Ovary (tissue), 3 donors: ENCODE measurements at regions not wholly inside any gene's neighbourhood (a gene's known extent, or its start where the extent isn't known, plus 50 kb on each side); places are given as distances from the start of the nearest gene placed in this dataset.

ENCODE experiments used
- CTCF ChIP-seq, 3 donors: fragments of 450-650 bp in 2 of 3; fragments of 200-600 bp in 1 of 3; IDR thresholded peaks; one replicate each; pipeline versions ENCODE4 v1.5.1 to v1.8.0; 2016 to 2022; ENCODE audit warnings: antibody characterized with exemption in 3 of 3, mild to moderate bottlenecking in 1 of 3
- EP300 ChIP-seq: sonication (generic); formaldehyde crosslinking; IDR thresholded peaks from one replicate; pipeline ENCODE4 v1.6.1; 2017; ENCODE audit warnings: antibody characterized with exemption
- POLR2A ChIP-seq: fragments of 450-650 bp; IDR thresholded peaks from one replicate; pipeline ENCODE4 v1.6.1; 2017; ENCODE audit warnings: antibody characterized with exemption, mild to moderate bottlenecking, moderate library complexity
- donor health status: DM: no; HTN: no; CAD: no.

GRCh38 chr1:232186931-232187330 lies 443.0 kb downstream of the SIPA1L2 start:
- TF ChIP-seq CTCF (IDR thresholded peaks at IDR 0.05): no peak
- no peak for TF ChIP-seq POLR2A
- TF ChIP-seq EP300: no peak
